CD14-positive monocyte (primary cell): ENCODE measurements at regions not wholly inside any gene's neighbourhood (a gene's known extent, or its start where the extent isn't known, plus 50 kb on each side); places are given as distances from the start of the nearest gene placed in this dataset.

Experiments used
- DNase-seq, 3 donors: peaks; one replicate each; pipeline ENCODE4 v3.0.0-alpha.2; 2011 to 2022
- H2AFZ ChIP-seq: 2 replicates; pipeline ENCODE4 v1.6.0; 2012; ENCODE audit warnings: mild to moderate bottlenecking, low read depth, low read length, inconsistent platforms; ENCODE audit not compliant: insufficient read depth, poor library complexity, severe bottlenecking
- H3K27ac ChIP-seq, 2 donors: 1 replicate in 1 of 2; 2 replicates in 1 of 2; pipeline ENCODE4 v1.5.1; 2012 to 2013; ENCODE audit warnings: low read length in 2 of 2, control low read depth in 1 of 2, inconsistent platforms in 1 of 2, low read depth in 1 of 2, mild to moderate bottlenecking in 1 of 2
- H3K27me3 ChIP-seq, 2 donors: one replicate each; pipeline versions ENCODE4 v1.6.0 to v1.6.1; 2011 to 2013; ENCODE audit warnings: low read length in 2 of 2; ENCODE audit not compliant: control insufficient read depth in 2 of 2, insufficient read depth in 2 of 2
- H3K36me3 ChIP-seq, 2 donors: replicated peaks in 1 of 2; 1 replicate in 1 of 2; 2 replicates in 1 of 2; pipeline versions ENCODE4 v1.5.1 to v1.6.1; 2012 to 2013; ENCODE audit warnings: low read length in 2 of 2, control low read depth in 1 of 2, inconsistent platforms in 1 of 2, mild to moderate bottlenecking in 1 of 2; ENCODE audit not compliant: insufficient read depth in 2 of 2, control insufficient read depth in 1 of 2
- H3K4me1 ChIP-seq, 2 donors: 1 replicate in 1 of 2; 2 replicates in 1 of 2; pipeline versions ENCODE4 v1.5.1 to v1.6.1; 2012 to 2013; ENCODE audit warnings: low read length in 2 of 2, control low read depth in 1 of 2, inconsistent platforms in 1 of 2, mild to moderate bottlenecking in 1 of 2, moderate library complexity in 1 of 2; ENCODE audit not compliant: insufficient read depth in 2 of 2, control insufficient read depth in 1 of 2
- H3K4me2 ChIP-seq: replicated peaks from 2 replicates; pipeline ENCODE3; 2012; ENCODE audit warnings: low read length, moderate library complexity, mild to moderate bottlenecking; ENCODE audit not compliant: poor library complexity, severe bottlenecking; ENCODE audit errors: extremely low read depth
- H3K4me3 ChIP-seq, 3 experiments: fragments of 200-600 bp in 1 of 3; sonication (generic) in 1 of 3; replicated peaks in 1 of 3; 1 replicate in 2 of 3; 2 replicates in 1 of 3; pipeline ENCODE4 v1.5.1; 2011 to 2013; ENCODE audit warnings: low read length in 3 of 3, mild to moderate bottlenecking in 3 of 3, control low read depth in 2 of 3, low read depth in 2 of 3, inconsistent platforms in 1 of 3, moderate library complexity in 1 of 3
- H3K79me2 ChIP-seq: 2 replicates; pipeline ENCODE4 v1.6.0; 2012; ENCODE audit warnings: mild to moderate bottlenecking, control low read depth, inconsistent platforms, low read length, moderate library complexity; ENCODE audit not compliant: insufficient read depth
- H3K9ac ChIP-seq: 2 replicates; pipeline ENCODE4 v1.6.0; 2017; ENCODE audit warnings: low read length, mild to moderate bottlenecking; ENCODE audit not compliant: insufficient read depth, poor library complexity, severe bottlenecking
- H3K9me3 ChIP-seq, 2 donors: replicated peaks in 1 of 2; 1 replicate in 1 of 2; 2 replicates in 1 of 2; pipeline versions ENCODE4 v1.5.1 to v1.6.1; 2012 to 2013; ENCODE audit warnings: low read length in 2 of 2, control low read depth in 1 of 2; ENCODE audit not compliant: control insufficient read depth in 1 of 2, insufficient read depth in 1 of 2
- H4K20me1 ChIP-seq: 2 replicates; pipeline ENCODE4 v1.6.0; 2012; ENCODE audit warnings: mild to moderate bottlenecking, low read length, control low read depth, moderate library complexity; ENCODE audit not compliant: insufficient read depth
- H3K27ac Mint-ChIP-seq, 7 donors: one replicate each; pipeline ENCODE4 v1.8.0; 2020; ENCODE audit warnings: mild to moderate bottlenecking in 7 of 7, mixed read lengths in 7 of 7, moderate library complexity in 6 of 7, inconsistent platforms in 2 of 7
- H3K27me3 Mint-ChIP-seq, 3 donors: one replicate each; pipeline ENCODE4 v1.8.0; 2021 to 2022; ENCODE audit warnings: low read depth in 3 of 3, mild to moderate bottlenecking in 3 of 3, mixed read lengths in 3 of 3, moderate library complexity in 3 of 3, inconsistent platforms in 1 of 3
- H3K36me3 Mint-ChIP-seq, 2 donors: one replicate each; pipeline ENCODE4 v1.8.0; 2020; ENCODE audit warnings: mixed read lengths in 2 of 2, inconsistent platforms in 1 of 2, mild to moderate bottlenecking in 1 of 2
- H3K4me1 Mint-ChIP-seq: one replicate; pipeline ENCODE4 v1.8.0; 2020; ENCODE audit warnings: mild to moderate bottlenecking, mixed read lengths
- H3K4me3 Mint-ChIP-seq, 2 donors: one replicate each; pipeline ENCODE4 v1.8.0; 2020; ENCODE audit warnings: mild to moderate bottlenecking in 2 of 2, mixed read lengths in 2 of 2, moderate library complexity in 1 of 2
- H3K9me3 Mint-ChIP-seq, 7 donors: one replicate each; pipeline ENCODE4 v1.8.0; 2020 to 2022; ENCODE audit warnings: mixed read lengths in 7 of 7, mild to moderate bottlenecking in 6 of 7, moderate library complexity in 6 of 7, inconsistent platforms in 2 of 7
- CTCF ChIP-seq: fragments of 200-600 bp; IDR thresholded peaks from one replicate; pipeline ENCODE4 v1.8.0; 2022; ENCODE audit warnings: antibody characterized with exemption, mild to moderate bottlenecking
- WGBS: methylation state at CpG from one replicate; pipeline ENCODE4 v1.1.5; 2013; ENCODE audit warnings: missing lambda C conversion rate; ENCODE audit not compliant: insufficient coverage; 5-methylcytosine and 5-hydroxymethylcytosine counted together
- intact Hi-C, 2 donors: fragments of 100-400 bp; cut with micrococcal nuclease; formaldehyde crosslinking; loops; one replicate each; pipeline versions ENCODE4 v1.15.0 to v1.15.1; 2023

- no peak overlapping the region for H3K4me2 ChIP-seq
- H3K27ac ChIP-seq = no peak overlapping the region
- Mint-ChIP-seq H3K4me3 (no peak overlapping the region), H3K36me3 (no peaks in the 10 kb centered on the region), H3K9me3 (peaks cover 0 to 6% (median 5%) of the 10 kb centered on the region in 7 donors), H3K4me1 (no peaks in the 10 kb centered on the region), H3K27me3 (no peaks in the 10 kb centered on the region), H3K27ac (no peak overlapping the region)
- no peaks in the 10 kb centered on the region for H3K79me2 ChIP-seq
- no peak overlapping the region for H2AFZ ChIP-seq
- no peak for DNase-seq
- H3K27me3 ChIP-seq = no peaks in the 10 kb centered on the region
- H3K36me3 ChIP-seq = no peaks in the 10 kb centered on the region
- no peak for TF ChIP-seq CTCF
- no peaks in the 10 kb centered on the region for H3K4me1 ChIP-seq
- no peaks in the 10 kb centered on the region for H4K20me1 ChIP-seq
- intact Hi-C loops = no loop called here
- H3K4me3 ChIP-seq = no peak overlapping the region
- H3K9ac ChIP-seq = no peak overlapping the region
- peaks cover 0 to 2% of the 10 kb centered on the region in 2 donors for H3K9me3 ChIP-seq
- no CpG with 5 or more reads among the region's 1 CpG for WGBS
Measured at GRCh38 chr4:159725571-159725970, 622.7 kb downstream of the RAPGEF2 start.

- WGBS = 100% methylated on average over 3 of the region's 6 CpGs
- no peaks in the 10 kb centered on the region for H3K4me1 Mint-ChIP-seq
- no peak overlapping the region for H2AFZ ChIP-seq
- H3K27ac ChIP-seq = no peak overlapping the region
- H3K27me3 Mint-ChIP-seq = no peaks in the 10 kb centered on the region
- no peaks in the 10 kb centered on the region for H4K20me1 ChIP-seq
- intact Hi-C loops = no loop called here
- H3K27ac Mint-ChIP-seq = peak overlapping the region in 1 of 7 donors; percentile 60
- H3K4me3 Mint-ChIP-seq = no peak overlapping the region
- no peaks in the 10 kb centered on the region for H3K36me3 ChIP-seq
- no peak overlapping the region for H3K9ac ChIP-seq
- no peaks in the 10 kb centered on the region for H3K36me3 Mint-ChIP-seq
- no peaks in the 10 kb centered on the region for H3K27me3 ChIP-seq
- no peaks in the 10 kb centered on the region for H3K4me1 ChIP-seq
- no peak overlapping the region for H3K4me3 ChIP-seq
- H3K9me3 ChIP-seq = no peaks in the 10 kb centered on the region
- H3K79me2 ChIP-seq = no peaks in the 10 kb centered on the region
- no peak for DNase-seq
- H3K9me3 Mint-ChIP-seq = peaks cover 0 to 2% (median 0%) of the 10 kb centered on the region in 7 donors
- TF ChIP-seq CTCF = no peak
- H3K4me2 ChIP-seq = no peak overlapping the region
Measured at GRCh38 chr4:159735281-159736207, 632.7 kb downstream of the RAPGEF2 start.
